ENCODE measurements at regions not wholly inside any gene's neighbourhood (a gene's known extent, or its start where the extent isn't known, plus 50 kb on each side); places are given as distances from the start of the nearest gene placed in this dataset.

DNA sequence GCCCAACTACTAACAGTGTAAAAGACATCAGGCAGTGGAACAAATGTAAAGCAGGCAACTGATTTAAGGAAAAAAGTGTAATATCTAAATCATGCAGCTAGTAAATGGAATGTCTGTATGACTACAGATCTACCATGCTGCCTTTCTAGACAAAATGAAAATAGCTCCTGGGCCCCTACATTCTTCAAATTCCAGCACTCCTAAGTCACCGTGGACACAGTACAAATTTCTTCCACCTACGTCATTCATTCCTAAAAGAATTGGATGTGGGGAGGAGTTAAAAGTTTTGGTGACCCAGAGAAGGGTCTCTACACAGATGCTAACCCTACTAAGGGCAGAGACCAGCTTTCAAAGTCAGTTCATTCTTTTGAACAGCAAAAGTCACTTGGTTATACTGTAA is 137.2 kb upstream of the ARHGEF9 start:
- TF ChIP-seq, protein P1, sequence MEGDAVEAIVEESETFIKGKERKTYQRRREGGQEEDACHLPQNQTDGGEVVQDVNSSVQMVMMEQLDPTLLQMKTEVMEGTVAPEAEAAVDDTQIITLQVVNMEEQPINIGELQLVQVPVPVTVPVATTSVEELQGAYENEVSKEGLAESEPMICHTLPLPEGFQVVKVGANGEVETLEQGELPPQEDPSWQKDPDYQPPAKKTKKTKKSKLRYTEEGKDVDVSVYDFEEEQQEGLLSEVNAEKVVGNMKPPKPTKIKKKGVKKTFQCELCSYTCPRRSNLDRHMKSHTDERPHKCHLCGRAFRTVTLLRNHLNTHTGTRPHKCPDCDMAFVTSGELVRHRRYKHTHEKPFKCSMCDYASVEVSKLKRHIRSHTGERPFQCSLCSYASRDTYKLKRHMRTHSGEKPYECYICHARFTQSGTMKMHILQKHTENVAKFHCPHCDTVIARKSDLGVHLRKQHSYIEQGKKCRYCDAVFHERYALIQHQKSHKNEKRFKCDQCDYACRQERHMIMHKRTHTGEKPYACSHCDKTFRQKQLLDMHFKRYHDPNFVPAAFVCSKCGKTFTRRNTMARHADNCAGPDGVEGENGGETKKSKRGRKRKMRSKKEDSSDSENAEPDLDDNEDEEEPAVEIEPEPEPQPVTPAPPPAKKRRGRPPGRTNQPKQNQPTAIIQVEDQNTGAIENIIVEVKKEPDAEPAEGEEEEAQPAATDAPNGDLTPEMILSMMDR (conservative IDR thresholded peaks at IDR 0.05 in 1 of 2, IDR thresholded peaks at IDR 0.05 in 1 of 2; ENCODE audit: low read depth in 1 of 2, low read length in 2 of 2): no peak
- TF ChIP-seq EZH2 (IDR thresholded peaks at IDR 0.05; ENCODE audit: low read length, missing control alignments): no peak
